ENCODE measurements at regions not wholly inside any gene's neighbourhood (a gene's known extent, or its start where the extent isn't known, plus 50 kb on each side); places are given as distances from the start of the nearest gene placed in this dataset.
A peak's percentile ranks its signal among the peaks of the same experiment; 100 is the strongest.

DNA sequence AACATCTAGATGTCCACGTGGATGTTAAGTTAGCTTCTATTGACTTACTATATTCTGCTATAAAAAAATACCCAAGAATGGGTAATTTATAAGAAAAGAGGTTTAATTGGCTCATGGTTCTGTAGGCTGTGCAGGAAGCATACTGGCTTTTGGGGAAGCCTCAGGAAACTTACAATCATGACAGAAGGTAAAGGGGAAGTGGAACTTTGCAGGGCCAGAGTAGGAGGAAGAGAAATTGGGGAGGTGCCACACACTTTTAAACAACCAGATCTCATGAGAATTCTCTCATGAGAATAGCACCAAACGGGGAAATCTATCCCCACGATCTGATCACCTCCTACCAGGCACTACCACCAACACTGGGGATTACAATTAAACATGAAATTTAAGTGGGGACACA lies 689.3 kb downstream of the METTL15 start:
- no peak for TF ChIP-seq POLR2AphosphoS5 (IDR thresholded peaks at IDR 0.05; ENCODE audit: low read depth, low read length)
- peak; percentile 65 for TF ChIP-seq SPI1 (IDR thresholded peaks at IDR 0.05; ENCODE audit: low read depth, low read length)
- no peak for TF ChIP-seq POLR2A (IDR thresholded peaks at IDR 0.05; ENCODE audit: low read depth, low read length)
- no peak for TF ChIP-seq PAX5 (IDR thresholded peaks at IDR 0.05; ENCODE audit: insufficient read depth, low read length, severe bottlenecking)
